ENCODE measurements at regions not wholly inside any gene's neighbourhood (a gene's known extent, or its start where the extent isn't known, plus 50 kb on each side); places are given as distances from the start of the nearest gene placed in this dataset.

DNA sequence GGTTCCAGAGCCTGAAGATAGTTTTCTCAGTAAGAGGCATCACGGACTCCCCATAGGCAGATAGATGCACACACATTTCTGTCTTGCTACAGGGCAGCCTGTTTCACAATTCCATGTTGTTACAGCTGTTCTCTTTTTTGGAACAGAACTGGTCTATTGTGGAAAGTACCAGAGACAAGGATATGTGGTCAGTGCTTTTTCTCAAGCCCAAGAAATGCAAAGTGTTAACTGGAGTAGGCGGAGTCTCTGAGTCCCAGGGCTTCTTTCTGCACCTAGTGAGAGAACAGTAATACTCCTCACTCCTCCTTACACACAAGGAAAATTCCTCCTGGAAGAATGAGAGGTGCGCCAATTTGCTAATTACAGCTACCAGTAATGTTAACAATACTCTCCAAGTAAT is 141.6 kb upstream of the ARGLU1 start:
- ChIA-PET CTCF (interaction anchor here (1.7 kb wide), 1 partner anchor 26 kb away, joined by 5 read pairs; no protein-coding TSS in a partner anchor), POLR2A (no interaction called here)
- no peak for DNase-seq (ENCODE audit: extremely low spot score)
- TF ChIP-seq, protein P1, sequence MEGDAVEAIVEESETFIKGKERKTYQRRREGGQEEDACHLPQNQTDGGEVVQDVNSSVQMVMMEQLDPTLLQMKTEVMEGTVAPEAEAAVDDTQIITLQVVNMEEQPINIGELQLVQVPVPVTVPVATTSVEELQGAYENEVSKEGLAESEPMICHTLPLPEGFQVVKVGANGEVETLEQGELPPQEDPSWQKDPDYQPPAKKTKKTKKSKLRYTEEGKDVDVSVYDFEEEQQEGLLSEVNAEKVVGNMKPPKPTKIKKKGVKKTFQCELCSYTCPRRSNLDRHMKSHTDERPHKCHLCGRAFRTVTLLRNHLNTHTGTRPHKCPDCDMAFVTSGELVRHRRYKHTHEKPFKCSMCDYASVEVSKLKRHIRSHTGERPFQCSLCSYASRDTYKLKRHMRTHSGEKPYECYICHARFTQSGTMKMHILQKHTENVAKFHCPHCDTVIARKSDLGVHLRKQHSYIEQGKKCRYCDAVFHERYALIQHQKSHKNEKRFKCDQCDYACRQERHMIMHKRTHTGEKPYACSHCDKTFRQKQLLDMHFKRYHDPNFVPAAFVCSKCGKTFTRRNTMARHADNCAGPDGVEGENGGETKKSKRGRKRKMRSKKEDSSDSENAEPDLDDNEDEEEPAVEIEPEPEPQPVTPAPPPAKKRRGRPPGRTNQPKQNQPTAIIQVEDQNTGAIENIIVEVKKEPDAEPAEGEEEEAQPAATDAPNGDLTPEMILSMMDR (IDR thresholded peaks at IDR 0.05; ENCODE audit: control extremely low read depth, extremely low read depth, low read depth, missing control alignments), result no peak

GRCh38 chr13:106702505-106702904 is 134.6 kb upstream of the ARGLU1 start:
- ChIA-PET CTCF (no interaction called here), POLR2A (no interaction called here)
- DNase-seq (ENCODE audit: extremely low spot score), result no peak
- TF ChIP-seq, protein P1 (IDR thresholded peaks at IDR 0.05; ENCODE audit: control extremely low read depth, extremely low read depth, low read depth, missing control alignments), result no peak

DNA sequence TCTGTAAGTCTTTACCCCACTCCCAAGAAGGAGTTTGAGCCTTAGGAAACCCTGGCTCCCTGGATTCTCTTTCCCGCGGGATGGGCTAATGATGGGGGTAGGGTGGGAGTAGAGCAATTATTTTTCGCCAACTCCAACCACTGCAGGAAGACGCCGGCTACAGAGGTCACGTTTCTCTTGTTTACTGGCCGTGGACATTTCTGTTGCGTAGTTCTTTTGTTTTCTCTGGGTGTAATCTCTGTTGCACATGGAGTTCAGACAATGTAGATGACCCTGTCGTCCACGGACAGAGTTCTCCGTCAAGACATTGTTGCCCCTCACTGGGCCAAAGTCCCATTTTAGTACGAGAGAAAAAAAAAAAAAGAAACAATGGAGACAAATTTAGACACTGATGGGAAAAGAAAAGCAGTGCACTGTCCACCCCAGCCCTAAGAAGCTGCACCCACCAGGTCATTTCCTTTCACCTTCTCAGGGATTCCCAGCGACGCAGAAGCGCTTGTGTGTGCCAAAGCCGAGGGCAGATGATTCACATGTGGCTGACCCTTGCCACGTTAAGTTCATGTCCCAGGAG is 133.9 kb upstream of the ARGLU1 start:
- ChIA-PET POLR2A (no interaction called here), CTCF (no interaction called here)
- TF ChIP-seq, protein P1 (IDR thresholded peaks at IDR 0.05; ENCODE audit: control extremely low read depth, extremely low read depth, low read depth, missing control alignments), result no peak
- no peak for DNase-seq (ENCODE audit: extremely low spot score)

DNA sequence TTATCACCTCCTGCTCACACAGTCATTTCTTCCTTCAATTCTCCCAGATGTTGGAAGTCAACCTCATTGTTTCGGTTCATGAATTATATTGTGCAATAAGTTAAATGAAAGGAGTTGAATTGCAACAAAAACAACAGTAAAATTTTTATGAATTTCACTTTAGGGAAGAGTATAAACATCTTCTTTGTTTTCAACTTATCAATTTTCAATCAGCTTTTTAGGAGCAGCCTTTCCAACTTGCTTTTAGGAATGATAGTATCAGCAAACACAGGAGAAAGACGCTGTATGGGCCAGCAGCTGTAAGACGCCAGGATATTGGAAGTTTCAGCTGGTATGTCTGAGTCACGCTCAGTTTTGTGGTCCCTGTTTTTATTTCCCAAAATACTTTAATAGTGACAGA is 132.5 kb upstream of the ARGLU1 start:
- ChIA-PET POLR2A (no interaction called here), CTCF (no interaction called here)
- TF ChIP-seq, protein P1 (IDR thresholded peaks at IDR 0.05; ENCODE audit: control extremely low read depth, extremely low read depth, low read depth, missing control alignments), result no peak
- no peak for DNase-seq (ENCODE audit: extremely low spot score)

DNA sequence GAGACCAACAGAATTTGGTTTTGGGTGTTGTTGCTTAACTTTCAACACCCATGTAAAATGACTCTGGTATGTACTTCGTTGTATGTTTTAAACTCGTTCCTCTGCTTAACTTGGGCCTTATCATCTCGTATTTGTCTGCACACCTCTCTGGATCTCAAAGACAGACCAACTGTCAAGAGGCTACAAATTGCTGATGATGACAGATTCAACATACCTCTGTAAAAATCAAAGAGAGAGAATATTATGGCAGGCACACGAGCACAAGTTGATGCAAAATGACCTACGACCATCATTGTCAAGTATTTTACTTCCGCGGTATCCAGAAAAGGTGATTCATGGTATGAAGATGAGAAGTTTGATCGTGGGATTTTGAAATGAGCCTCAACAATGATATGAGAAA is 132.1 kb upstream of the ARGLU1 start:
- ChIA-PET CTCF (no interaction called here), POLR2A (no interaction called here)
- TF ChIP-seq, protein P1 (IDR thresholded peaks at IDR 0.05; ENCODE audit: control extremely low read depth, extremely low read depth, low read depth, missing control alignments), result no peak
- no peak for DNase-seq (ENCODE audit: extremely low spot score)

DNA sequence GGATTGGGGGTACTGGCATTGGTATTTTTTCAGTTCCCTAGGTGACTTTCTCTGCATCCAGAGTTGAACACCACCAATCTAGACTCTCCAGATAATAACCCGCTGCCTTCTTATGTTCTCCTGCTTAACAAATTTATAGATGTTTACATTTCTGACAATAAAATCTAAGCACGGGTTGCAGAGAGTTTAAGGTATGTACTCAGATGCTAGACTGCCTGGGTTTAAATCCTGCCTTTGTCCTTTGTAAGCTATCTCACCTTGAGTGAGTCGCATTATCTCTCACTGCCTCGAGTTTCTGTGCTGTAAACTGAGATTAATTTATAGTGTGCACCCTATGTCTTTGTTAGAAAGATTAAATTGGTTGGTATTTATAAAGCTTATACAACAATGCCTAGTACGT is 131.4 kb upstream of the ARGLU1 start:
- no peak for DNase-seq (ENCODE audit: extremely low spot score)
- POLR2A ChIA-PET, result no interaction called here
- CTCF ChIA-PET, result no interaction called here
- TF ChIP-seq, protein P1 (IDR thresholded peaks at IDR 0.05; ENCODE audit: control extremely low read depth, extremely low read depth, low read depth, missing control alignments), result no peak

- no peak for DNase-seq (ENCODE audit: extremely low spot score)
- TF ChIP-seq, protein P1 (IDR thresholded peaks at IDR 0.05; ENCODE audit: control extremely low read depth, extremely low read depth, low read depth, missing control alignments), result no peak
- CTCF ChIA-PET, result interaction anchor here (1.1 kb wide), 1 partner anchor 9 kb away, joined by 3 read pairs; no protein-coding TSS in a partner anchor
- POLR2A ChIA-PET, result no interaction called here
Measured at GRCh38 chr13:106696719-106697118, 128.8 kb upstream of the ARGLU1 start.
